AG09309 (cell line): ENCODE measurements at regions not wholly inside any gene's neighbourhood (a gene's known extent, or its start where the extent isn't known, plus 50 kb on each side); places are given as distances from the start of the nearest gene placed in this dataset.
A peak's percentile ranks its signal among the peaks of the same experiment; 100 is the strongest.
"Not testable (repeated sequence)": the region's sequence is repeated elsewhere in the genome, so short reads cannot be mapped to it uniquely, and the experiment has no call there.

ENCODE experiments used
- DNase-seq: peaks from one replicate; pipeline ENCODE4 v3.0.0-alpha.2; 2010; ENCODE audit warnings: low read depth
- H3K4me3 ChIP-seq: 2 replicates; pipeline ENCODE4 v1.5.1; 2011; ENCODE audit warnings: mild to moderate bottlenecking, low read depth, low read length, moderate library complexity; ENCODE audit not compliant: control insufficient read depth
- TF ChIP-seq, protein P1 (sequence below): IDR thresholded peaks from 2 replicates; pipeline ENCODE4 v1.5.1; 2011; ENCODE audit warnings: mild to moderate bottlenecking, low read depth, low read length, inconsistent platforms; ENCODE audit not compliant: insufficient read depth, control insufficient read depth; ENCODE audit errors: missing control alignments

GRCh38 chr17:31604936-31605335, 213.5 kb downstream of the RAB11FIP4 start:
- no peak for DNase-seq
- no peak overlapping the region for H3K4me3 ChIP-seq
- TF ChIP-seq, protein P1, sequence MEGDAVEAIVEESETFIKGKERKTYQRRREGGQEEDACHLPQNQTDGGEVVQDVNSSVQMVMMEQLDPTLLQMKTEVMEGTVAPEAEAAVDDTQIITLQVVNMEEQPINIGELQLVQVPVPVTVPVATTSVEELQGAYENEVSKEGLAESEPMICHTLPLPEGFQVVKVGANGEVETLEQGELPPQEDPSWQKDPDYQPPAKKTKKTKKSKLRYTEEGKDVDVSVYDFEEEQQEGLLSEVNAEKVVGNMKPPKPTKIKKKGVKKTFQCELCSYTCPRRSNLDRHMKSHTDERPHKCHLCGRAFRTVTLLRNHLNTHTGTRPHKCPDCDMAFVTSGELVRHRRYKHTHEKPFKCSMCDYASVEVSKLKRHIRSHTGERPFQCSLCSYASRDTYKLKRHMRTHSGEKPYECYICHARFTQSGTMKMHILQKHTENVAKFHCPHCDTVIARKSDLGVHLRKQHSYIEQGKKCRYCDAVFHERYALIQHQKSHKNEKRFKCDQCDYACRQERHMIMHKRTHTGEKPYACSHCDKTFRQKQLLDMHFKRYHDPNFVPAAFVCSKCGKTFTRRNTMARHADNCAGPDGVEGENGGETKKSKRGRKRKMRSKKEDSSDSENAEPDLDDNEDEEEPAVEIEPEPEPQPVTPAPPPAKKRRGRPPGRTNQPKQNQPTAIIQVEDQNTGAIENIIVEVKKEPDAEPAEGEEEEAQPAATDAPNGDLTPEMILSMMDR, result no peak

GRCh38 chr17:31600144-31600543, 208.7 kb downstream of the RAB11FIP4 start:
- not testable (repeated sequence) for DNase-seq, H3K4me3 ChIP-seq

DNA sequence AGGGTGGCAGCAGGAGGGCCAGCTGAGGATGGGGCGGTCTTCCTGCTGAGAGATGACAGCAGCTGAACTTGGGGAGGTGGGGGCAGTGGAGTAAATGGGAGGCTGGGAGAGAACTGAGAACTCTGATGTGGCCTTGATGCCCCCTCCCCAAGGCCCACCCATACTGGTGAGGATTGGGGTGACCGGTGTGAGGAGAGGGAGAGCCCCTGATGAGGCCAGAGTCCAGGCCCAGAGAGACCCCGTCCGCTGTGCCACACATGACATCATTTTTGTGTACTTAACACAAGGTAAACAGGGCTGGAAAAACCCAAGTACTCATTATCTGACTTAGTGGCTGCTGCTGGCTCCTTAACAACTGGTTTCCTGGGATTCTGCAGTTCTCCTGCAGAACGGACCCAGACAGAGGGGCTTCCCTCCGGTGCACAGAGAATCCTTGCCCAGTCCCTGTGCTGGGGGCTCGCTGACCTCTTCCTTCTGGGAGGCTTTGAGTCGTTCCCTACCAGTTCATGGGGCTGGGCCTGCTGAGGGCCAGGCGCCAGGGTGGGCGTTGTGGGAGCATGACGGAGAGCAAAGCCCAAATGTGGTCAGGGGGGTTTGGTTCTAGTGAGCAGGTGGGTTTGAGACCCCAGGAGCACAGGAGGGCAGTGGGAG, 207.6 kb downstream of the RAB11FIP4 start:
- TF ChIP-seq, protein P1, result no peak
- DNase-seq, result no peak
- no peak overlapping the region for H3K4me3 ChIP-seq

DNA sequence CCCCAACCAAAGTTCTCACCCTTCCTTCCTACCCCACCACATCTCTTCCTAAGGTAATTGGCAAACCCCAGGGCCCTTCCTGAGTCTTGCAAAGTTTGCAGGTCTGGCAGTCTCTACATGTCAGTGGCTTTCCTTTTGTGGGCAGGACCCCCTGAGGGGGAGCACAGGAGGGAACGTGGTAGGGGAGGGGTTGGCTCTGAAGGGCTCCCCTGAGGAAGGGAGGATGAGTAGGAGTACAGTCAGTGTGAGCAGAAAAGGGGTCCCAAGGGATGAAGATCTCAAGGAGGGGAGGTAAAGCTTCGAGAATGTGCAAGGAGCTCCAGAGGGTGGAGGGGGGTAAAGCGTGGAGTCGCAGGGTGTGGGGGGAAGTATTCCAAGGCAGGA, 206.9 kb downstream of the RAB11FIP4 start:
- DNase-seq, result no peak
- H3K4me3 ChIP-seq, result no peak overlapping the region
- TF ChIP-seq, protein P1, result no peak

DNA sequence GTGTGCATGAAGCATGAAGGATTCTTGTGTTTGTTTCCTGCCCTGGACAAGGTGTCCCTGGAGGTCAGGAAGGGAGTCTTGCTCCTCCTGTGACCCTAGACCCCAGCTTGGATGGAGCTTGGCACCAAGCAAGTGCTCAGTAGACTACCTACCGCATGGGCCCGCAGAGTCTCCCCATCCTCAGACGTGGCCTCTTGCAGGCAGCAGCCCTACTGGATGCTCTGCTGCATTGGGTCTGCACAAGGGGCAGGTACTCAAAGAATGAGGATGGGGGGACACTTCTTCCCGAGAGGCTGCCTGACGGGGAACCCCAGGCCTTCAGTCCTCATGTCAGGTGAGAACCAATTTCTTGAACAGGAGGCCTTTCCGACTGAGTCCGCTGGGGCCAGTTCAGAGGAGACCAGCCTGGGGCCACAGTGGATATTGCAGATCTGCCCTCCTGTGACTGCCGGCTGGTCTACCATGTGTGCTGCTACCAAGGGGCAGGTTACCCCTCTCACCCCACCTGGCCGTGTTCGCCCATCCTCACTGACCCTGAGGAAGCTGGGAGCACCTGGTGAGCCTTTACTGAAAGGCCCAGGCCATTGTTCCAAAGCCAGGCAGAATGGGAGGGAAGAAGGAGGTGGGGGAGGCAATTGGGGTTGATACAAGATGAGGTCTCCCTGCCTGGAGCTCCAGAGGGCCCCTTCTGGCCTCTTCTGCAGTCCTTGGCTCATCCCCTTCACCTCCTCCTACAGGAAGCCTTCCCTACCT, 206.3 kb downstream of the RAB11FIP4 start:
- DNase-seq, result no peak
- TF ChIP-seq, protein P1, result no peak
- H3K4me3 ChIP-seq, result no peak overlapping the region

DNA sequence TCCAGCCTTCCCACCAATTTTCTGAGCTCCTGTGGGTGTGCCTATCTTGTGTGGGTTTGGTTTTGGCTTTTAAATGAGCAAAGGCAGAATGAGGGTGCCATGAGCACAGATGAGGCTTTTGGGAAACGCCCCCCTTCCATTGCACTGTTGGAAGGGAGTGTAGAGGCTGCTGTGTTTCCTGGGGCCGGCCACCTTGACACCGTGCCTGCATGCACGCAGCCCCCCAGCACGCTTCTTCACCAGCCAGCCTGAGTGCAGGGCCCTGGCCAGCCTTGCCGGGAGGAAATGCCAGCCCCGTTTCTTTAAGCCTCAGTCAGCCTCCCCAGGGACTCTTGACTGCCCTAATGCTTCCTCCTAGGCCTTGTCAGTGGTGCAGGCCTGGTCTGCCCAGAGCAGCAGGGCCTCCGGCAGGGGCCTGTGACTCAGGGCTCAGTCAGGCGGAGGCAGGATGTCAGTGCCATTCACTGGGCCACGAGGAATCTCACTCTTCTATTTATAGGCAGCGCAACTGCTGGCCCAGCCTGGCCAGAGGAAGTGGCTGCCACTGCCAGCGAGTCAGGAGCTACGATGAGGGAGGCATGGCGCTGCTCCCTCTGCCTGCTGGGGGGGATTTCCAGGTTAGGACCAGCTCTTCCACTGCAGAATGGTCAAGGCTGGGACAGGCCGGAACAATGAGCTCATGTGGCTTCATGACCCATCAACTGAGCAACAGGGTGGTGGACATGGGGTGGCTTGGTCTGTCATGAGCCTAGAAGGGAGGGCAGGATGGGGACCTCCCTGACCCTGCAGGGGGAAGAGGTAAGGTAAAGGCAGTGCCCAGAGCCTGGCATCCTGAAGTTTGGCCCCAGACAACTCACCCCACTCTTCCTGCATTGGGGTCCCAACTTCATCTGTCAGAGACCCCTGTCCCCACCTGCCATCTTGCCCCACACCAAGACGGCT, 205.2 kb downstream of the RAB11FIP4 start:
- no peak overlapping the region for H3K4me3 ChIP-seq
- DNase-seq, result peak; percentile 95
- TF ChIP-seq, protein P1, result no peak
